HG03175 (cell line): ENCODE measurements at regions not wholly inside any gene's neighbourhood (a gene's known extent, or its start where the extent isn't known, plus 50 kb on each side); places are given as distances from the start of the nearest gene placed in this dataset.
"Not testable (repeated sequence)": the region's sequence is repeated elsewhere in the genome, so short reads cannot be mapped to it uniquely, and the experiment has no call there.

ENCODE experiments used
- ATAC-seq: cut with Tn5 transposase; IDR thresholded peaks from one replicate; pipeline ENCODE4 v1.9.1; 2021; ENCODE audit warnings: mild to moderate bottlenecking, moderate library complexity; ENCODE audit not compliant: unreplicated experiment

- no peak for ATAC-seq
Measured at GRCh38 chr1:222416001-222416791, 131.7 kb downstream of the HHIPL2 start.

DNA sequence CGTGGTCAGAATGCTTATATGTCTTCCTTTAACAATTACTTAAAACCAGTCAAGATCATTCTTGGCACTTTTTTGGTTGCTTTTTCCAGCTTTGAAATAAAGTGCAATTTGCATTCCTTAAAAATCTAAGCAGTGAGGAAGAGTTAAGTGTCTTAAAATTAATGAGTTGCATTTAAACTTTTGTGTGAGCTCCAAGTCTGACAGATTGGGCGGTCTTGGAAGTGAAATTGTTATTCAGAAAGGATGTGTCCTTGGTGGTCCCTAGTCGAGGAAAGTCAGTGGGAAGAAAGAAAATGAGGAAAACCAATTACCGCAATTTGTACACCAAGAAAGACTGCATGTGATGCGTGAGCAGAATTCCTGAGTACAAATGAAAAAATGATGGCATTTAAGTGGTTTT, 132.5 kb downstream of the HHIPL2 start:
- ATAC-seq = no peak

DNA sequence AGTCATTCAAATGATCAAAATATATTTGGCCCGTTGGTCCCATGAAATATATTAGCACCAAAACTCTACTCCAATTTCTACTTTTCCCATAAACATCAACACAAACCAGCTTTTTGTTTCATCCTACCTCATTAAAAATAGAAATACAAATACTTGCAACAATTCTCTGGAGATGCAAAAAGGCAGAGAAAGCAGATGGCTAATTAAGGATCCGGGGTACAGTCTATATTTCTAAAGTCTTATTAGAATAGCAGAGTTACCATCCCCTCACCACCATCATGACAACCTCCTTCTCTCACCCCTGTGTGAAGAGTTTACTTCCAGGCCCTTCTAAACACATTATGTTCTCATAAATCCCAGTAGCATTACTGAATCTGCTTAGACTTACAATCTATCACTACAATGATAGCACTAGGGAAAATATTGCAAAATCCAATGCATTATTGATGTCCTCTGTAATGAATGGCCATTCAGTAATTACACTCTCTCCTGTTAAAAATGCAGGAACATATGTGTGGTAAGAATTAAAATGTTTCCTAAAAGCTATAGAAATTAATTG, 133.8 kb downstream of the HHIPL2 start:
- ATAC-seq = no peak

- no peak for ATAC-seq
Measured at GRCh38 chr1:222413436-222413835, 134.5 kb downstream of the HHIPL2 start.

GRCh38 chr1:222404710-222405109, 143.2 kb downstream of the HHIPL2 start:
- ATAC-seq = no peak

- no peak for ATAC-seq
Measured at GRCh38 chr1:222399197-222399596, 148.7 kb downstream of the HHIPL2 start.

DNA sequence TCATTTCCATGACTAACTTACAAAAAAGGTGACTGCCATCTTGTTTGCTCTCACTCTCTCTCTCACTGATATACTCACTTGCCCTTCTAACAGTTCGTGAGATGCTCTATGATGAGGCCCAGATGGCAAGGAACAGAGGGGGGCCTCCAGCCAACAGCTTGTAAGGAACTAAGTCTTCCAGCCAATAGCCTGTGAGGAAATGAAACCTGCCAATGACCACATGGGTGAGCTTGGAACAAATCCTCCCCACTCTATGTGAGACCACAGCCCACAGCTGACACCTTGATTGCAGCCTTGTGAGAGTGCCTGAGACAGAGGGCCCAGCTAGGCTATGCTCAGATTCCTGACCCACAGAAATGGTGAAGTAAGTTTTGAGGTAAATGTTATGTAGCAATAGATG, 153.7 kb downstream of the HHIPL2 start:
- no peak for ATAC-seq

DNA sequence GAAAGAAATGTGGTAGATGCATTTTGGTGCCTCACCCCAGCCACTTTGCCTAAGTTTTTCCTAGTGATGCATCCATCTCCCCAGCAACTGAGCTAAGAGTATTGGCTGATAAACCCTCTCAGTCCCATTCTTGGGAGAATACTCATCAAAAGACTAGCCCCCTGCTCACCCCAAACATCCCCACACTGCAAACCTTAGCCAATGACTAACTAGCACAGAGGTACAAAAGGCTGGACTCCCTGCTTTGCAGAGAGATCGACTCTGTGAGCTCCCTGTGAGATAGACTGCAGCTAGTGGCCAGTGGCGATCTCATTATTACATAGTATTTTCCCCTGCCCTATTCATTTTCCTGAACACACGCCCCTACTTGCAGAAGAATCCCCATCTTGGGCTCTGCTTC, 155.3 kb downstream of the HHIPL2 start:
- ATAC-seq = no peak

GRCh38 chr1:222390181-222390580, 157.7 kb downstream of the HHIPL2 start:
- no peak for ATAC-seq

DNA sequence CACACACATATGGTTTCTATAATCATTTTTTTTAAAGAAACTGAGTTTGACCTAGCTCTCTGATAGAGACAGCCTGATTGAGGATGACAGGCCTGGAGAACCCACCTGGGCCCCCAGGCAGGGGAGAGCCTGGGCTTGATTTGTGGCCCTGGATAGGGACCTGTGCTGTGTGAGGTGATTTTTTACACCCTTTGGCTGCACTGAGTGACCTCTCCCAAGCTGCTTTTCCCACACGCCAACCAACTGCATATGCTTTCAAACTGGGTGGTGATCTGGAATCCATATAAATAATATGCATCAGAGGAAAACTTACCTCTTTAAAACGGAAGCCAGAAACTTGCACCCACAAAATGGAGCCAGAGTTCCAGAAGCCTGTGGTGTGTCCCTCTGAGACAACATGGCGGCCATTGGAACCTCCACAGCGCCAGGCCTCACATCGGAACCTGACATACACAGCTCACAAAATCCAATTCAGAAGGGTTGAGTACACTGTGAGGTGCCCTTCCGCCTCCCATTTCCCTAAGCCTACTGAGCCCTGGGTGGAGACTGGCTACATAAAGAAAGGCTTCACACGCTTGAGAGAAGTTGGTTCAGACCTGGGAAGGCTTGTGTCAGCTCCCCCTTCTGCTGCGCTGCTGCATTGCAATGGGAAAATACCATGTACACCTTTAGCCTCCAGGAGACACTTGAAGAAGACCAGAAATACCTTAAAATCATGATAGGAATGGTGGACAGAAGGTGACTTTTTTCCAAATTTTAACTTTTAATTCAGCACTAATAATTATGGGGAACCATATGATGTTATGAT, 160.7 kb downstream of the HHIPL2 start:
- no peak for ATAC-seq

DNA sequence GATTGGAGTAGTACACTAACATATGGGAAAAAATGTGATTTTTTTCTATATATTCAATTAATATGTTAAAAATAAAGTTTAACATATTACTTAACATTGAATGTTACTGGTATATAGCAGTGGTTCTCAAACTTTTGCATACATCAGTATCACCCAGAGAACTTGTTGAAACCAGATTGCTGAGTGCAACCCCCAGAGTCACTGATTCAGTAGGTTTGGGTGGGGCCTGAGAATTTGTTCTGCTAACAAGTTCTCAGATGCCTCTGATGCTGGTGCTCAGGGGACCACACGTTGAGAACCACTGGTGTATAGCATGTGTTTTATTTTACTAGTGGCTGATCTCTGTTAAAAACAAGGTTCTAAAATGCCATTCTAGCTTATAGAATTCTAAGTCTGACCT, 161.9 kb downstream of the HHIPL2 start:
- no peak for ATAC-seq

DNA sequence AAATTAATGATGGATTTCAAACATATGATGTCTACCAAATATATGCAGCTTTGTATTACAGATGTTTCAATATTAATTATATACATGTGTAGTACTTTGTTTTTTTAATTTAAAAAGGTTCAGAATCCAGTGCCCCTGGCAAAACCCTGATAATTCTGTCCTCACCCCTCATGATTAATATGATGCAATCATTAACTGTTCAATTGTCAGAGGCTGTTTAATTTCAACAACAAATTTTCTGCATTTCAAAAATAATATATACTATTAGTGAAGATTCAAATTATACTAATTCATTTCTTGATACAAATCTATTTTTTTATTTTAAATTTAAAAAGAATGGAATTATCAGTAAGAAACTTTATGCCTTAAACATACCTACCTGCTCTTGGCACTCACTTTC, 162.6 kb downstream of the HHIPL2 start:
- no peak for ATAC-seq

GRCh38 chr1:222384531-222384930, 163.4 kb downstream of the HHIPL2 start:
- ATAC-seq = no peak

DNA sequence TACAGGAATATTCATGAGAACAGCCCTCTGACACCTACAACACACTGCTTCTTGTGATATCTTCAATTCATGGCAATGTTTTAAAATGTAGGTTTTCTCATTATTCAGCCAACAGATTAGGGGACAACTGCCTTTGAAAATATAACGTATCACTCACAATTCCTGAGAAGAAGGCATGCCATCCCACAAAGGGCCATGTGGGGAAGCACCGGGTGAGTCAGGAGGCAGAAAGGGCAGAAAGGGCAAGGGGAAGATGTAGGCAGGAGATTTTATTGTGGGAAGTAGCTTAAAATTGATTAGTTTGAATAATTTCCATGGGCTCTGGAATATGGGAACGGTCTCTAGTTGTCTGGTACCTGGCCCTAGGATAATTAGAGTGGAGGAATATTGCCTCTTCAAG, 165.7 kb downstream of the HHIPL2 start:
- ATAC-seq = no peak

GRCh38 chr1:222377428-222378088, 170.3 kb downstream of the HHIPL2 start:
- ATAC-seq = no peak

GRCh38 chr1:222376791-222377190, 171.1 kb downstream of the HHIPL2 start:
- ATAC-seq = not testable (repeated sequence)

DNA sequence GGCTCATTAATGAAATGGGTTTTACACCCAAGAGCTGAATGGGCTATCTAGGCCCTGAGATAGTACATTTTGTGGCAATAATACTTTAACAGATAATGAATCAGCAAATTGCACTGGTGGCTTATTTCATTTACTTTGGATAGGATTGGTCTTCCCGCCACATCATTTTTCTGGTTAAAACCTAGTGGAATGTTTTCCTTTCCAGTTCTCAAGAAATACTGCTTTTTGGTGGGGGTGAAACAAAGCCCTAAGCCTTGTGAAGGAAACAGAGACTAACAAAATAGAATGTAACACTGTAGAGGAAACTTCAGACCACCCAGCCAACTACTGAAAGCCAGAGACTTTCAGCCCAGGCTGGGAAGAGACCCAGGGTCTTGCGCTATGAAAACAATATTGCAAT, 172.2 kb downstream of the HHIPL2 start:
- no peak for ATAC-seq

DNA sequence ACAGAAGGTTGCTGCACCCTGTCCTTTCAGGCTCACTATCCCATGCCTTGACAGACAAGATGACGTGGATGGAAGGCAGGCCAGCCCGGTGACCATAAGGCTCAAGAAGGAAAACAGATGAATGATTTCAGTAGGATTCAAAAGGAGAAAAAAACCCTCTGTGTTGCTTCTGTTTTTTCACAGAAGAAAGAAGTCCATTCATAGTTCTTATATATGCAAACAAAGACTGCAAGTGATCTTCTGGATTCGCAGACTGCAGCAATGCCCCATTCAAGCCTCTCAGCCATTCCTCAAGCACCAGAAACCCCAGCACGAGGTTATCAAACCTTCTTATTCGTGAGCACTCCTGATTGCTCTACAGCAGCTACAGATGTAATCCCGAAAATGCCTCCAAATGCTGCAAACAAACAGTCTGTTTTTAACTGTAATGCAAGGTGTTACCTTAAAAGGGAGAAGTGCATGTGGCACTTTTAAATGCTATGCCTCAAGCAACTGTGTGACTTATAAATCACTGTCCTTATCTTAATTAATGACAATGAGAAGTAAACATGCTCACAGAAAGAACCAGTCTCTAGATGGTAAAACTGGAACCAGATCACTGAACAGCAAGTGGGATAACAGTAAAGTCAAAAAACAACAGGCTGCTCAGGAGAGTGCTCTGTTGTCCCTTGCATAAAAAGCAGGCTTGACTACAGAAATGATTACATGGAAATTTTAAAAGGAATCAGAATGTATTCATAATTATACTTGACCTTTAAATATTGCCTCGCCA, 173.9 kb downstream of the HHIPL2 start:
- ATAC-seq = no peak

- ATAC-seq = peak; percentile 74
Measured at GRCh38 chr1:222373216-222373615, 174.7 kb downstream of the HHIPL2 start.

DNA sequence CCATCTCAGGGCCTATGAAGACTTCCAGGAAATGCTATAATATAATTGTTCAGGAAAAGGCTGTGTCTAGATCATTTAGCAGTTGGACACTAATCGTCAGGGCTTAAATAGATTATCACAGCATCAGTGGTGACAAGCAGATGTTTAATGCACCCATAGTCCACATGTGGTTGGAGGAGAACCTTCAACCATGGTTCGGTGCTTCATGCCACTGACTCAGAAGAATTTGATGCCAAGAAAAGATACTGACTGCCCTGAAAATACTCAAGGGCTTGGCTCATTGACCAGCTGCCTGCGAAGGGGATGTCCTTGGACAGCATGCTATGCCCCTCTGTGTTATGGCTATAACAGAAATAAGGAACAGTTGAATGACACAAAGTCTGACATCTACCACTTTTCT, 175.7 kb downstream of the HHIPL2 start:
- no peak for ATAC-seq
